Testis (tissue), 2 donors: ENCODE measurements at regions not wholly inside any gene's neighbourhood (a gene's known extent, or its start where the extent isn't known, plus 50 kb on each side); places are given as distances from the start of the nearest gene placed in this dataset.

Source experiments
- DNase-seq: peaks from one replicate; pipeline ENCODE4 v3.0.0-alpha.2; 2019
- H3K27ac ChIP-seq, 2 donors: fragments of 200-600 bp; sonication (generic); one replicate each; pipeline ENCODE4 v1.5.1; 2019
- H3K27me3 ChIP-seq: fragments of 200-600 bp; sonication (generic); one replicate; pipeline ENCODE4 v1.5.1; 2019
- H3K36me3 ChIP-seq: fragments of 200-600 bp; sonication (generic); one replicate; pipeline ENCODE4 v1.5.1; 2017; ENCODE audit warnings: low read depth; ENCODE audit errors: missing control alignments
- H3K4me1 ChIP-seq: fragments of 200-600 bp; sonication (generic); one replicate; pipeline ENCODE4 v1.5.1; 2019
- H3K4me3 ChIP-seq, 2 donors: fragments of 200-600 bp; sonication (generic); one replicate each; pipeline ENCODE4 v1.5.1; 2017 to 2019
- H3K9me3 ChIP-seq: fragments of 200-600 bp; sonication (generic); one replicate; pipeline ENCODE4 v1.5.1; 2017
- CTCF ChIP-seq, 3 experiments: fragments of 450-650 bp in 2 of 3; fragments of 200-600 bp in 1 of 3; sonication (generic) in 1 of 3; IDR thresholded peaks; one replicate each; pipeline ENCODE4 v1.5.1; 2016 to 2019; ENCODE audit warnings: antibody characterized with exemption in 3 of 3, mild to moderate bottlenecking in 2 of 3, moderate library complexity in 1 of 3
- POLR2A ChIP-seq: fragments of 450-650 bp; IDR thresholded peaks from one replicate; pipeline ENCODE4 v1.6.1; 2017; ENCODE audit warnings: antibody characterized with exemption, mild to moderate bottlenecking, moderate library complexity
- WGBS, 2 donors: methylation state at CpG; one replicate each; pipeline ENCODE4 v1.1.5; 2018; 5-methylcytosine and 5-hydroxymethylcytosine counted together
- intact Hi-C: fragments of 100-400 bp; cut with DNase I; formaldehyde crosslinking; loops from one replicate; pipeline ENCODE4 v1.15.1; 2023; ENCODE audit warnings: low total_unique reads

DNA sequence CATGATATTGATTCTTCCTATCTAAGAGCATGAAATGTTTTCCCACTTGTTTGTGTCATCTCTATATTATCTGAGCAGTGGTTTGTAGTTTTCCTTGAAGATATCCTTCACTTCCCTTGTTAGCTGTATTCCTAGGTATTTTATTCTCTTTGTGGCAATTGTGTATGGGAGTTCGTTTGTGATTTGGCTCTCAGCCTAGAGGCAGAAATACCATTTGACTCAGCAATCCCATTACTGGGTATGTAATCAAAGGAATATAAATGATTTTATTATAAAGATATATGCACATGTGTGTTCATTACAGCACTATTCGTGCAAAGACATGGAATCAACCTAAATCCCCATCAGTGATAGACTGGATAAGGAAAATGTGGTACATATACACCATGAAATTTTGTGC is 172.7 kb upstream of the IL15 start:
- Histone ChIP-seq H3K4me3 (no peak overlapping the region), H3K4me1 (no peaks in the 10 kb centered on the region), H3K27me3 (no peaks in the 10 kb centered on the region), H3K36me3 (no peaks in the 10 kb centered on the region), H3K27ac (no peak overlapping the region), H3K9me3 (no peaks in the 10 kb centered on the region)
- intact Hi-C loops = no loop called here
- TF ChIP-seq CTCF (IDR thresholded peaks at IDR 0.05) = no peak
- no peak for TF ChIP-seq POLR2A
- DNase-seq = no peak
- WGBS, 2 donors = 52 to 88% methylated on average over 2 of the region's 2 CpGs

DNA sequence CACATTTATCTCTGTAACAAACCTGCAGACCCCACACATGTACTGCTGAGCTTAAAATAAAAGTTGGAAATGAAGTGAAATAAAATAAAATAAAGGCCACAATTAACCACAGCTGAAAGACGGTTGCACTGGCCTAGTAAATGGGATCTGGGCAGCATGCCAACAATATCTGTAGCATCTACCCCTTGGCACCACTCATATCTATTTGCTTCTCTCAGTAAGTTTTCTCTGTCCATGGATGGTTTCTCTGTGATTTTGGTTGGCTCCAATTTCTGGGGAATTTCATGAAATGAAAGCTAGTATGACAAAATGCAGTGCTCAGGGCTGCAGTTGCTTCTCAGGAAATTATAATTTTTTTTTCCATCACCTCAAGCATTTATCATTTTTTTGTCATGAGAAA is 172.0 kb upstream of the IL15 start:
- TF ChIP-seq POLR2A (no peak), CTCF (IDR thresholded peaks at IDR 0.05) (no peak)
- Histone ChIP-seq H3K4me1 (no peaks in the 10 kb centered on the region), H3K27me3 (no peaks in the 10 kb centered on the region), H3K36me3 (no peaks in the 10 kb centered on the region), H3K27ac (no peak overlapping the region), H3K9me3 (no peaks in the 10 kb centered on the region), H3K4me3 (no peak overlapping the region)
- no peak for DNase-seq
- intact Hi-C loops = no loop called here
- WGBS, 2 donors = 51 to 78% methylated on average over 1 of the region's 1 CpG

DNA sequence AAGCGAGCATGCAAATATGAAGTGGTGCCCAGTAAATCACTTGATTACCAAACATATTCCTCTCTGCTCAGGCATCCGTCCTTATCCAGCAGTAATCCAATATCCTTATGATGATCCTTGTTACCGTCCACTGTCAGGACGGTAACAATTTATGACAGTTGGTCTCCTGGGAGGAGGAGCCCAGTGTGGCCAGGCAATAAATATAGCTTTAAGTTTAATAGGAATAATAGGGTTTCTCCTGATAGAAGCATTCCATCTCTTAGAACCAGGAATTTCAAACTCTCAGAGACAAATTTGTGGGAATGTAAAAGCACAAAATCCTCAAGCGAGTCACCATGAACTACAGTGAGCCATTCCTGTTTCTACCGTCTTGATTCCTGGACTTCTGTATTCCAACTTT is 171.2 kb upstream of the IL15 start:
- 77 to 79% methylated on average over 6 of the region's 6 CpGs for WGBS, 2 donors
- no peak for TF ChIP-seq POLR2A
- TF ChIP-seq CTCF (IDR thresholded peaks at IDR 0.05) = no peak
- Histone ChIP-seq H3K4me1 (no peaks in the 10 kb centered on the region), H3K27me3 (no peaks in the 10 kb centered on the region), H3K4me3 (no peak overlapping the region), H3K36me3 (no peaks in the 10 kb centered on the region), H3K27ac (no peak overlapping the region), H3K9me3 (no peaks in the 10 kb centered on the region)
- no peak for DNase-seq
- intact Hi-C loops = no loop called here

GRCh38 chr4:141467225-141467624 is 169.2 kb upstream of the IL15 start:
- Histone ChIP-seq H3K9me3 (no peaks in the 10 kb centered on the region), H3K36me3 (no peaks in the 10 kb centered on the region), H3K4me1 (no peaks in the 10 kb centered on the region), H3K27ac (no peak overlapping the region), H3K27me3 (no peaks in the 10 kb centered on the region), H3K4me3 (no peak overlapping the region)
- TF ChIP-seq CTCF (IDR thresholded peaks at IDR 0.05) = no peak
- TF ChIP-seq POLR2A = no peak
- no peak for DNase-seq
- 76 to 77% methylated on average over 2 of the region's 2 CpGs for WGBS, 2 donors
- intact Hi-C loops = no loop called here

- no peak for DNase-seq
- intact Hi-C loops = no loop called here
- H3K36me3 ChIP-seq = no peaks in the 10 kb centered on the region
- TF ChIP-seq CTCF (IDR thresholded peaks at IDR 0.05) (no peak), POLR2A (no peak)
- H3K4me3 ChIP-seq = no peak overlapping the region
- H3K9me3 ChIP-seq = no peaks in the 10 kb centered on the region
- H3K27me3 ChIP-seq = no peaks in the 10 kb centered on the region
- 89% methylated on average over 1 of the region's 1 CpG for WGBS, 2 donors
- H3K4me1 ChIP-seq = no peaks in the 10 kb centered on the region
- no peak overlapping the region for H3K27ac ChIP-seq
Observed at GRCh38 chr4:141469392-141469791, 167.0 kb upstream of the IL15 start.
